ENCODE measurements at regions not wholly inside any gene's neighbourhood (a gene's known extent, or its start where the extent isn't known, plus 50 kb on each side); places are given as distances from the start of the nearest gene placed in this dataset.

- Histone ChIP-seq H3K36me3 (ENCODE audit: control insufficient read depth in 2 of 4, insufficient read depth in 4 of 4, low read length in 3 of 4) (no peaks in the 10 kb centered on the region), H3K23me2 (ENCODE audit: low read depth, low read length) (no peaks in the 10 kb centered on the region), H2BK15ac (ENCODE audit: low read length) (no peak overlapping the region), H3K56ac (replicated peaks; ENCODE audit: insufficient read length, low read depth, low read length) (no peak overlapping the region), H3K14ac (ENCODE audit: insufficient read length) (no peak overlapping the region), H3K27ac (ENCODE audit: low read depth, low read length) (no peak overlapping the region), H4K8ac (ENCODE audit: extremely low read depth, insufficient read depth, low read length) (no peak overlapping the region), H3K18ac (ENCODE audit: extremely low read depth, low read length) (no peak overlapping the region), H3K9ac (replicated peaks in 1 of 4; ENCODE audit: extremely low read depth in 1 of 4, low read depth in 3 of 4, low read length in 3 of 4) (no peak overlapping the region), H3K4ac (replicated peaks; ENCODE audit: insufficient read length, low read depth, low read length) (no peak overlapping the region), H2BK5ac (ENCODE audit: low read depth, low read length) (no peak overlapping the region), H2BK120ac (replicated peaks; ENCODE audit: low read depth, low read length) (no peak overlapping the region), H3K4me1 (replicated peaks in 1 of 4; ENCODE audit: control insufficient read depth in 3 of 4, insufficient read depth in 4 of 4, low read length in 3 of 4) (no peaks in the 10 kb centered on the region), H3K23ac (ENCODE audit: insufficient read length) (no peak overlapping the region), H2BK20ac (ENCODE audit: low read length) (no peak overlapping the region), H2BK12ac (ENCODE audit: low read depth, low read length) (no peak overlapping the region), H3K4me2 (ENCODE audit: insufficient read depth in 1 of 2, low read depth in 2 of 2, low read length in 2 of 2) (no peak overlapping the region), H3K79me2 (ENCODE audit: control insufficient read depth in 1 of 2, insufficient read depth in 2 of 2, low read length in 2 of 2) (no peaks in the 10 kb centered on the region), H3K27me3 (replicated peaks in 1 of 4; ENCODE audit: control insufficient read depth in 3 of 4, extremely low read depth in 1 of 4, insufficient read depth in 3 of 4, low read length in 3 of 4) (no peaks in the 10 kb centered on the region), H3K9me3 (ENCODE audit: insufficient read depth in 2 of 2, low read depth in 1 of 2, low read length in 1 of 2) (0 out of 4 replicates have a peak, but pooled peaks cover 0 to 4% of the 10 kb centered on the region in 2 experiments), H2AK5ac (ENCODE audit: low read depth, low read length) (no peak overlapping the region), H4K91ac (replicated peaks; ENCODE audit: insufficient read length, low read length) (no peak overlapping the region), H2AFZ (ENCODE audit: low read length) (peak overlapping the region; percentile 44; the same call in 1 of the 2 replicates), H3K4me3 (ENCODE audit: extremely low read depth in 1 of 4, insufficient read depth in 2 of 4, low read depth in 3 of 4, low read length in 4 of 4) (no peak overlapping the region), H4K20me1 (replicated peaks in 1 of 2; ENCODE audit: control insufficient read depth in 1 of 2, insufficient read depth in 2 of 2, low read length in 2 of 2) (no peaks in the 10 kb centered on the region), H4K5ac (ENCODE audit: insufficient read length, low read depth, low read length) (no peak overlapping the region), H3K79me1 (ENCODE audit: low read depth, low read length) (no peaks in the 10 kb centered on the region)
- 88% methylated on average over 7 of the region's 7 CpGs; no CpG with 5 or more reads in 1 of the 2 experiments for WGBS, 2 experiments (ENCODE audit: extremely low coverage in 1 of 2, insufficient coverage in 1 of 2, insufficient read length in 1 of 2, insufficient replicate concordance in 2 of 2, low coverage in 1 of 2, low lambda C conversion rate in 2 of 2, missing lambda C conversion rate in 1 of 2)
- CTCF ChIA-PET (ENCODE audit: partially characterized antibody) = no interaction called here
- POLR2A ChIA-PET (ENCODE audit: partially characterized antibody) = no interaction called here
- FAIRE-seq (no peak), DNase-seq (ENCODE audit: low read depth in 1 of 2, low spot score in 2 of 2) (no peak)
- no peak for TF ChIP-seq CTBP2 (IDR thresholded peaks at IDR 0.05; ENCODE audit: borderline replicate concordance, insufficient read depth, insufficient read length, low read length)
- TF ChIP-seq MAFK (IDR thresholded peaks at IDR 0.05; ENCODE audit: low read depth, low read length) = no peak
- TF ChIP-seq BCL11A (IDR thresholded peaks at IDR 0.05; ENCODE audit: low read depth in 2 of 2, low read length in 2 of 2) = no peak
- TF ChIP-seq TCF12 (IDR thresholded peaks at IDR 0.05; ENCODE audit: low read depth, low read length) = no peak
- no peak for TF ChIP-seq POLR2AphosphoS5 (IDR thresholded peaks at IDR 0.05; ENCODE audit: low read depth, low read length)
- TF ChIP-seq SRF (IDR thresholded peaks at IDR 0.05; ENCODE audit: low read depth, low read length) = no peak
- TF ChIP-seq SP1 (IDR thresholded peaks at IDR 0.05; ENCODE audit: low read depth, low read length) = no peak
Observed at GRCh38 chr7:67696878-67697277, 700.2 kb downstream of the TYW1 start.

Measured in H1 (cell line).